GM19467 (cell line): ENCODE measurements at regions not wholly inside any gene's neighbourhood (a gene's known extent, or its start where the extent isn't known, plus 50 kb on each side); places are given as distances from the start of the nearest gene placed in this dataset.
"Not testable (repeated sequence)": the region's sequence is repeated elsewhere in the genome, so short reads cannot be mapped to it uniquely, and the experiment has no call there.

Experiments
- ATAC-seq: cut with Tn5 transposase; IDR thresholded peaks from one replicate; pipeline ENCODE4 v1.9.1; 2021; ENCODE audit warnings: mild to moderate bottlenecking, moderate library complexity; ENCODE audit not compliant: unreplicated experiment

DNA sequence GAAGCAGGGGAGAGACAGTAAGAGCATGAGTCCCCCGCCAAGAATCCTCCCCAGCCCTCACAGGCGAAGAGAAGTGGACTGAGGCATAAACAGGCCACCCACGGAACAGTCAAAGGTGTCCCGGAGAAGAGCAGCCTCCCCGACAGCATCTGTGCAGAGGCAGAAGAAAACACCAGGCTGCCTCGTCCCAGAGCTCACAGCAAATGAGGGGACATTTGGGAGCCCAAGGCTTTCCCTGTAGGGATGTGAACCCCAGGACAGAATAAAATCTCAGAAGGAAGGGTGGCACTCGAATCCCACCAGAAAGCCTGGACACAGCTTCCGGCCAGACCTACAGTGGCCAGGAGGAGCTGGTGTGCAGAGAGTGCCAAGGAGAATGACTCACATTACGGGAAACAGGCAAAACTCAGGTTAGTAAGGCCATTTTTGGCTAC, 90.4 kb downstream of the DLL1 start:
- no peak for ATAC-seq

DNA sequence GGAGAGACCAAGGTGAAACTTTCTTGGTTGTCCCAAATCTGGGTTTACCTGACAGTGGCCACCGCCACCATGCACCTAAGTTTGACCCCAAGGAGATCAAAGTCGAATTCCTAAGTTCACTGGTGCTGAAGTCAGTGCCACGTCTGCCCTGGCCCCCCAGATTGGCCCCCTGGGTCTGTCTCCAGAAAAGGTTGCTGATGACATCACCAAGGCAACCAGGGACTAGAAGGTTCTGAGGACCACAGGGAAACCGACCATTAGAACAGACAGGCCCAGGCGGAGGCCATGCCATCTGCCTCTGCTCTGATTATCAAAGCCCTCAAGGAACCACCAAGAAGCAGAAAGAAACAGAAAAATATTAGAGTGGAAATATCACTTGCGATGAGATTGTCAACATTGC, 91.2 kb downstream of the DLL1 start:
- ATAC-seq = no peak

DNA sequence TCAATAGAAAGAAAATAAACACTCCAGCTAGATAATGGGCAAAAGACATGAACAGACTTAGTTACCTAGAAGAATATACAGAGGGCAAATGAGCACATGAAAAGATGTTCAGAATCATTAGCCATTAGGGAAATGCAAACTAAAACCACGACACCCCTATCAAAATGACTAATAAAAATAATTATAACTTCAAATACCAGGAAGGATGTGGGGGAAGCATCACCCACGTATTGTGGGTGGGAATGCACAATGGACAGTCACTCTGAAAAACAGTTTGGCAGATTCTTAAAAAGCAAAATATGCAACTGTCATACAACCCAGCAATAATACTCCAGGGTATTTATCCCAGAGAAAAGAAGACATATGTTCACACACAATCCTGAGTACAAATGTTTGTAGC, 92.6 kb downstream of the DLL1 start:
- ATAC-seq = no peak

DNA sequence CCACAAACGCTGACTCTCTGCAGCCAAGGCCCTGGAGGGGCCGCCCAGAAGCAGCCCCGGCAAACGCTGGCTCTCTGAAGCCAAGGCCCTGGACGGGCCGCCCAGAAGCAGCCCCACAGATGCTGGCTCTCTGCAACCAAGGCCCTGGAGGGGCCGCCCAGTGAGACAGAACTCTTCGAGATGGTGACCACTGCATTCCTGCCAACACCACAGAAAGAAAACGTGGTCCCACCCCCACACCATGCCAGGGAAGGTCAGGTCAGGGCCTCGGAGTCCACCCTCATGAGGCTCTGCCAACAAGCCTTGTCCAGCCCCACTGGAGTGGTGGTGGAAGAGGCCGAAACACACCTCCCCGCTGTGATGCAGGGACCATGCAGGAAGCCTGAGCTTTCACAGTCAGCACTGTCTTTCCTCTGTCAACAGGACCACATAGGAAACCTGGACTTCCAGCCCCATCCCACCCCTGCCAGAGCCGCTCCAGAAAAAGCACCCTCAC, 97.5 kb downstream of the DLL1 start:
- no peak for ATAC-seq

DNA sequence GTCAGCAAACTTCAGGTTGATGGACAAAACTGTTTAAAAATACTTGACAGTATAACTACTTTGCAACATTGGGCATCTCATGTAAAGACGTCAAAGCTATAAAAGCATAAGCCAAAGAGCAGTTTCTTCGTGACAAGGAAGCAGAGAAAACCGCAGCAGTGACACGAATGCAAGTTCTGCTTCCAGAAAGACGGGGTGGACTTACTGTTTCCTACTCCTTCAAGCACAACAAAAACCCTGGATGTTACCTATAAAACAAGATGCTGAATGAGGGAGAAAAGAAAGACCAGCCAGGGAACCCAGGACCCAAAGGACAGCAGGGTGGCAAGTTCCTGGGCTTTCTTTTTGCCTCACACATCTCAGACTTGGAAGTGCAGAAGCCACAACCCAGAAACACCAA, 98.0 kb downstream of the DLL1 start:
- no peak for ATAC-seq

DNA sequence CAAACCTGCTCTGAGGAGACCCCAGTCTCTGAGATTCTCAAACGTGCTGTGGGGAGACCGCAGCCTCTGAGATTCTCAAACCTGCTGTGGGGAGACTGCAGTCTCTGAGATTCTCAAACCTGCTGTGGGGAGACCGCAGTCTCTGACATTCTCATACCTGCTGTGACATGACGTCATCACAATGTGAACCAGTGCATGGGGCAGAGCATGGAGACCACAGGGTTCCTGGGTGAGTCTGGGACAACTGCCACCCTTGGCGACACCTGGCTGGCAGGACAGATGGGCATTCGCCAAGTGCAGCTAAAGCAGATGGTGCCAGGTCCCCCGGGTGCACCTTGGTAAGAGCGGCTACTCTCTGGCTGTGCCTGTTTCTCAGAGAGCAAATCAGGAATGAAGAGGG, 98.8 kb downstream of the DLL1 start:
- ATAC-seq = not testable (repeated sequence)

DNA sequence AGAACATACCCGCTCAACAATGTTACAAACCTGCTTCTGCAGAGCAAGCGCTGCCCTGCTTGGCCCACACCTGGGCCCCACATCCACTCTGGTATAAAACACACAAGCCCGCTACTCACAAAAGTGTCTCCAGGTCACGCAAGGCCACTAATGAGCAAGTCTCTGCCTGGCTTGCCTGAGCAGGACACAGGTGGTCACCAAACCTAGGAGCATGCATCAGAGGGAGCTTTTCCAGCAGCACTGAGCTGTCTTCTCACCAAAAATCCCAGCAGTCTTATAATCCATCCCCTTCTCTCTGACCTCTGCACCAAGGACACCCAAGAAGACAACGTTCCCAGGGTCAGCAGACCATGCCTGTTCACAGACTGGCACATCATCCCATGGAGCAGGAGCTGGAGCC, 100.8 kb downstream of the DLL1 start:
- no peak for ATAC-seq

DNA sequence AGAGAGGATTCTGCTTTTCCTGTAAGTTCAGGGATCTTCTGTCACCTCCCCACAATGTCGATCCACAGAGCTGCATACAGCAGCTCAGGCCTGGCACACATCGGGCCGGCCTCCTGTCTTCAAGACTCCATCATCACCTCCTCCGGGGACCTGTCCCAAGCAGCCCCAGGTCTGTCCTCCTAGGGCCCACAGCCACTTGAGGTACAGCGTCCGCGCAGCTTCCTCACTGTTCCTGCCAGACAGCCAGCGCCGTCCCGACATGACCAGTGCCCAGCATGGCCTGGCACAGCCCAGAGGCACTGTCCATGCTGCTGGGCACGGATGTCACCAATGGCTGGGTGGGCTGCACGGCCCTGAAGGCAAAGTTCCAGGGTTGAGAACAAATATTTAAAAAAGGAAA, 101.6 kb downstream of the DLL1 start:
- no peak for ATAC-seq

DNA sequence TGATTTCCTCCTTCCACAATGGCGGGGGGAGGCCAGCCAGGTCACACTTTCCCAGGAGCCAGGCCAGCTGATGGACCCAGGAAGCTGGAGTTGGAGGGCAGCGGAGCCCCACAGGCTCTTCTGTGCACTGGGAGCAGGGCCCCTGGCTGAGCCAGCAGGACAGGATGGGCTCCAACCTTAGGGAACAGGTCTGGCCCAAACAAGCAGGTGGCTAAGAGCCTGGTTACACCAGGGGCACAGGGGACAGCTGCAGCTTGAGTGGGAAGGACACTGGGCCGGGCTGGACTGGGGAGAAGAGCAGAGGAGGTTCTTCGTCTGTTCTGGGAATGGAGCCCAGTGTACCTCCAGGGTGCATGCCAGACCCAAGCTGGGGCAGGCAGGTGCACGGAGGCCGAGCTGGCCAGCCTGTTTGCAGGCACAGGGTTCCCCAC, 102.3 kb downstream of the DLL1 start:
- ATAC-seq = no peak

DNA sequence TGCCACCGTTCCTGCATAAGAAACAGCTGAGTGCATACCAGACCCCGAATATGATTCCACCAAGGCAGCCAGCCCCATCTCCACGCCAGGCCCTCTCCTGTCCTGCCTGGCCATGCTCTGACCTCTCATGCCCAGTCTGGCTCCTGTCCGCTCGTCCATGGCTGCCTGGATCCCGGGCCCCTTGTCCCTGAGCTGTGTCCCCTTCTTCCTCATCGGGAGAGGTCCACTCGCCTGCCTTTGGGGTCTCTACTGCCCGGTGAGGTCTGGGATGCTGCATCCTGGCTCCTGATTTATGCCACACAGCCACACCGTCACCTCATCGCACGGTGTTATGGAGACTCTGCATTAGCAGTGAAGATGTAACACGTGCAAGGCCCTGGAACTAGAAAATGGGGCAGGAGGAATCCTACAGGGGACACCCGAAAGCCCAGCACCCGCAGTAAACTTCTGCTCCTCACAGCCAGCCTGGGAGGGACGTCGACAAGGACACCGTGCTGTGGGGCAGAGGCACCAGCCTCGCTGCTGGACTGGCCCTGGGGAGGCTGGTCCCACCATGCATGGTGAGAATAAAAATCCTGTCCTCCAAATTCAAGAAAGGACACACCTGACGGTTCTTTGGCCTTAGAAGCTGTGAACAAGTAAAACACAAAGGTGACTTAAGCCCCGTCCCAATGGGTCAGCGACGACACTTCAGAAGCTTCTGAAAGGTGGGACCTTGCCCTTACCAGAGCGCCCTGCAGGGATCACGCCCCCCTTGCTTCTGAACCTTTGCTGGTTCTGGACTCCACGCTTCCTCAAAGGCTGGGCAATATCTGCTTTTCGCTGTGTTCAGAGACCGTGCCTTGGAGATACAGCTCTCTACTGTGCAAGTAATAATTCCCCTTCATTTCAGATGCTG, 103.0 kb downstream of the DLL1 start:
- ATAC-seq = no peak

DNA sequence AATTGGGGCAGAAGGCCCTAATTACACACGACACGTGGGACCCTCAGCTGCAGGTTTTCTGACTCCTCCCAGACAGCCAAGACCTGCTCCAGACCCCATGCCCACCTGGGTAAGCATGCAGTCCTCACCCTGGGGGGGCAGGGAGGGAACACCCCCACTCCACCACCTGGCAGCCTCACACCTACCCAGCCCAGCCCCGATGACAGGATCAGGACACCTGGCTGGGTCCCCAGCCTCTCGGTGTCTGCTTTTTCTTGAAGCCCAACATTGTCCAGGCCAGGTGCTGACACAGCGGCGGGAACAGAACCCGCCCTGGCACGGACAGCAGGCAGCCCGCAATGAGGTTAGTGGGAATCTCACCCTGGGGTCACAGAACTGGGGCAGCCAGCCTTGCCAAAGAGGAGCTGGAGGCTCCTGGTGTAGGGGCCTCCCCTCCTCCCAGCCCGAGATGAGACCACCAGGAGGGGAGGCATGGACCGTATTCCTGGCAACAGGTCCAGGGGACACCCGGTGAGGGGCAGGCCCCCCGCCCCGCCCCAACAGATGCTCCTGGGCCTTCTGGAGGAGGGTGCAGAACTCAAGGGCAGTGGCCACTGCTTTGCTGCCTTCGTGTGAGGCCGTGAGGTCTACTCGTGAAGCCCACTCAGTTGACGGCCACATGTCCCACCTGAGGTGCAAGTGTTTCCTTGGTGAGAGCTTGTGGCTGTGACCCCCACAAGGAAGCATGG, 103.8 kb downstream of the DLL1 start:
- no peak for ATAC-seq

DNA sequence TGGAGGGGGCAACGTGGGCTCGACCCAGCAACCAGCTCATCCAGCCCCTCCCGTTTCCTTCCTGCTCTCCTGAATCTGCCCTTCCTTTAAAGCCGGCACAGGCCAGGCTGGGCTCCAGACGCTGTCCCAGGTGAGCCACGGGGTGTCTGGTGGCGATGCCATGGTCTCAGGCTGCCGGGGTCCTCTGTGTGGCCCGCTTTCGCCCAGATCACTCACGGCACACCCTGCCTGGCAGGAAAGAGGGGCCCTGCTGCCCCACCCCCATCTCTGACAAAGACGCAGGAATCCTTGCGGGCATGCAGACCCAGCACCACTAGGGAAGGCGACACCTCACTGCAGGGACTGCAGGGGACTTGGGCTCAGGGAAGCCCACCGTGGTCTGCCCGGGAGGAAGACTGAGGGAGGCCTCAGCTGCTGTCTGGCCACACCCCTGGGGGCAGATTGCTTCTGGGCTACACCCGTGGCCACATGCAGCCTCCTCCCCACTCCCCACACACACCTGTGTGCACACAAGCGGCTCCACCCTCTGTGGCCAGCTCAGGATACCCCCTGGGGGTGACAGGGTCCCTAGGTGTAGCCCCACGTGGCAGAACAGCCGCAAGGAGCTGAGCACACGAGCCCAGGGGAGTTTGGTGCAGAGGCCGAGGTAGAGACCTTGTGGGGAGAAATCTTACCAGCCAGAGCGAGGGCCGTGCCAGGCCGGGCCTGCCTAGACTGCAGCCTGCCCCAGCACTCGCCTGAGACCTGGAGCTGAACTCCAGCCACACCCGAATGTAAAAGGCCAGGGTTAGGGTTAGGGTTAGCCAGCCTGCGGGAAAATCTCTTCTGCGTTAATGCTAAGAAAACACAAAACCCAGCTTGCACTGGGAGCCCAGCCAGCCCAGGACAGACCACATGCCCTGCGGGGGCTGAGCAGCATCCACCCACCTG, 104.6 kb downstream of the DLL1 start:
- no peak for ATAC-seq

DNA sequence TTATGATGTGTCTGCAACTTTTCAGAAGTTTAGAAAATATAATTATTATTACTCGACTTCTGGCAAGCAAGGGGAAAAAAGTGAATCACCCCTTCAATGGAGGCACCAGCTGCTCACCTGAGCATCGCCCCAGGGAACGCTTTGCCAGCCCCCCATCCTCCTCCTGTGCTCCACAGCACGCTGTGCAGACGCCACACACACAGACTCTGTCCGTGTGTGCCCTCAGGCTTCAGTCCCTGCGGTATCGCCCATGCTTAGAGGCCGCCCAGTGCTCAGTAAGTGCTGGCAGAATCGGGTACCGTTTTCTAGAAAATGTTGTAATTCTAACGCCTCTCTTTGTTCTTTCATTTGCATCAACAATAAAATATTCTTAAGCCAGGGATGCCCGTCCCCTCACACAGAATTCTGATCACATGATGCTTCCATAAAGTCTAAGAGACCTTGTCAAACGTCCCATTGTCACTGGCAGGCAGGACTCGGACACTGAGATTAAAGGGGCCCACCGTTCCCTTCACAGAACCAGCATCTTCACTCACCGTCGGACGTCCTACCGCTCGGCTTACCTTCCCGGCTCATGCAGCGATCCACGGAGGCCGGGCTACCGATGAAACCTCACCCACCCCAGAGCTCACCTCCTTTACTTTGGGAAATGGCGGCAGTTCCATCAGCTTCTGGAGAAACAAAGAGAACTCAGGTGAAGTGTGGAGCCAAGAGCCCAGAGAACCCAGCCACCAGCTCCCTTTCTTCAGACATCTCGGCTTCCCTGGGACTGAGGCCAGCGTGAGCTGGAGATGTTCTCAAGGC, 105.5 kb downstream of the DLL1 start:
- ATAC-seq = no peak

DNA sequence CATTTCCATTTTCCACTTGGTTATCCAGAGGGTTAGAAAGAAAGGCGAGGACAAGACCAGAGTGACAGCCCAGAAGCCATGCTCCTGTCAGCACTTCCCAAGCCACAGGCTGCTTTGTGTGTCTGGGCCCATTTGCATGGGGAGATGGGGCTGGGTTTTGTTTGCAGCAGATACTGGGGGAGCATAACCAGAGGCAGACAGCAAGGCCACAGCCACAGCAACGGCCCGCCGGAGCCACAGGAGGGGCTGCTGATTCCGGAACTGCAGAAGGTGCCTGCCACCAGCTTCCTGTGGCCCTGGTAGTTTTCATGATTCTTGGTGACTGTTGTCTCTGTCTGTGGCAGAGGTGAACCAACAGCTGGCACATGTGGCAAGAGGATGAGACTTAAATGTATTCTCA, 106.6 kb downstream of the DLL1 start:
- no peak for ATAC-seq

DNA sequence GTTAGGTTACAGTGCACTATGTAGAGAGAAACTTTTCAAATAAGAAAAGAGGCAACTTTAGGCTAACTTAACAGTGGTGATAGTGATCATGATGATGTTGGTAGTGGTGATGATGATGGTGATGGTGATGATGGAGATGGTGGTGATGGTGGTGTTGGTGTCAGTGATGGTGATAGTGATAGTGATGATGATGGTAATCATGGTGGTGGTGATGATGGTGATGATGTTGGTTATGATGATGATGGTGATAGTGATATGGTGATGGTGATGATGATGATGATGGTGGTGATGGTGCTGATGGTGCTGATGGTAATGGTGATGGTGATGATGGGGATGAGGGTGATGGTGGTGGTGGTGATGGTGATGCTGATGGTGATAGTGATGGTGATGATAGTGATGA, 107.4 kb downstream of the DLL1 start:
- no peak for ATAC-seq

DNA sequence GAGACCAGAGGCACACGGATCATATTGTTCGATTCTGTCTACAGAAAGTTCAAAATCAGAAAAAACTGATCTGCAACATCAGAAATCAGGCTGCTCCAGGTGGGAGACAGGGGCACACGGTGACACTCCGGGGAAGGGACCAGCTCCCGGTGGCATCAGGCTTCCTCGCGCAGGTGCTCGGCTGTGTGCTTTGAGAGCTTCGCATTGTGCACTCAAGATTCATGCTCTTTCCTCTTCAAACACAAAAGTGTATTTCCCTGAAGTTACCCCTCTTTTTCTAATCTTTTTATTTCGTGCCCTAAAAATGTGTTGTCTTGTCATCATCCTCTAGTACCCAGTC, 108.1 kb downstream of the DLL1 start:
- no peak for ATAC-seq

DNA sequence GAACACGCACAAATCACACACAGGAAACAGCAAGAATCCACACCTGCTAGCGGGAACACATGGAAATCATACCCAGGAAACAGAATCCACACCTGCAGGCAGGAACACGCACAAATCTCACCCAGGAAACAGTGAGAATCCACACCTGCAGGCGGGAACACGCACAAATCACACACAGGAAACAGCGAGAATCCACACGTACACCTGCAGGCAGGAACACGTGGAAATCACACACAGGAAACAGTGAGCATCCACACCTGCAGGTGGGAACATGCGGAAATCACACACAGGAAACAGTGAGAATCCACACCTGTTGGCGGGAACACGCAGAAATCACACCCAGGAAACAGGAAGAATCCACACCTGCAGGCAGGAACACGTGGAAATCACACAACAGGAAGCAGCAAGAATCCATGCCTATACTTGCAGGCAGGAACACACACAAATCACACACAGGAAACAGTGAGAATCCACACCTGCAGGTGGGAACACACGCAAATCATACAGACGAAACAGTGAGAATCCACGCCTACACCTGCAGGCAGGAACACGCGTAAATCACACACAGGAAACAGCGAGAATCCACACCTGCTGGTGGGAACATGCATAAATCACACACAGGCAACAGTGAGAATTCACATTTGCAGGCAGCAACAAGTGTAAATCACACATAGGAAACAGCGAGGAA, 108.6 kb downstream of the DLL1 start:
- ATAC-seq = no peak

DNA sequence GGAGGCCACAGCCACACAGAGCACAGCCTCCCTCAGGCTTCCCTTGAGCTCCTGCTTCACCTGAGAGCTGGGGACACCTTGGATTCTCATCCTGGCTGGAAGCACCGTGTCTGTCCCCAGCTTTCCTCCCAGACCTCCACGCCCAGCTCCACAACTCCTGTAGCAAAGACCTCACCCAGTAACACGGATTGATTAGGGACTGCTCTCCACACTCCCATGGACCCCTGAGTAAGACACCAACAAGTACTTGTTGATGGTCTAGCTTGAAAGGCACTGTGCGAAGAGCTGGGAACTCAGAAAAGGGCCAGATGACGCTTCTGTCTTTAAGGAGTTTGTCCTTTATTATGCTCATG, 109.6 kb downstream of the DLL1 start:
- no peak for ATAC-seq

DNA sequence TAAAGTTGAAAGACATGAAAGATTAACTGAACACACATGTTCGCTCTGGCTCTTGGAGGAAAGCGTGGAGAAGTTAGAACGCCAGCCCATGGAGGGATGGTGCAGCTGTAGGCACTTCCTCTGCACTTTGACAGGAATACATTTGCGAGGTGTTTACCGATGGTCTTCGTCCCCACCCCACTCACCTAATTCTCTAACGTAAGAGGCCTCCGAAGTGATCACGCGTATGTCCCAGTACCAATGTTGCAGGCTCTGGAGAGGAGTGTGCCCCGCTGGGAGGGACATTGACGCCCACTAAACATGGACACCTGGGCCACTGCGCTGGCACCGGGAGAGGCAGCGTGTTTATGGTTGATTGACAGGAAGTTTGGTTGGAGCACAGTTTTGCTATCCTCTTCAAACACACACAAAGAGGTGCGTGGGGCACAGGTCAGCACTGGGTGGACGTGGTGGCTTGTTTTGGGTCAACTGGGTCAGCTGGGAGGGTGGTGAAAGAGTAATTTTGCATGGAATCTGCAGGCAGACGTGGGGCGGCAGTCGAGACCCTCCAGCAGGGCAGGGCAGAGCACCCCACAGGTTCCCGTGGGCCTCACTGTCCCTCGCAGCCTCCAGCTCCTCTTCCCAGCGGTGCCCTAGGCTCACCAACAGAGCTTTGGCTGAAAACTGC, 110.1 kb downstream of the DLL1 start:
- ATAC-seq = no peak
